ENCODE measurements at regions not wholly inside any gene's neighbourhood (a gene's known extent, or its start where the extent isn't known, plus 50 kb on each side); places are given as distances from the start of the nearest gene placed in this dataset.

DNA sequence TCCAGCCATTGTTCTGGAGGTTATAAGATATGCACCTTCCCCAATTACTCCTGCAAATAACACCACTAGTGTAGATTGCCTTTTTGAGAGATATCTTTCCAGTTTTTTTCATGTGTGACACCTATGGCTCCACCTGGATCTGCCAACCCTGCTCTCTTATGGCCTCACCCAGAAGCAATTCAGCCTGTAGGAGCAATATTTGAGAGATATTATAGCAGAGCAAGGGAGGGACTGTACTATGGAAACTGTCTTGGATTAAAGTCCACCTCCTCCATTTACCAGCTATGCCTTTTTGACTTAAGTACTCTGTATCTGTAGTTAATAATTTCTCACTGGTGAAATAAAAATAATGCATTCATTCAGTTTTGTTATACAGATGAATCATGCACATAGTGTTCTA, 803.5 kb downstream of the NLGN4X start:
- no peak overlapping the region for H3K4me3 ChIP-seq (ENCODE audit: low read depth, low read length)
- DNase-seq (ENCODE audit: low read depth), result no peak
- TF ChIP-seq, protein P1, sequence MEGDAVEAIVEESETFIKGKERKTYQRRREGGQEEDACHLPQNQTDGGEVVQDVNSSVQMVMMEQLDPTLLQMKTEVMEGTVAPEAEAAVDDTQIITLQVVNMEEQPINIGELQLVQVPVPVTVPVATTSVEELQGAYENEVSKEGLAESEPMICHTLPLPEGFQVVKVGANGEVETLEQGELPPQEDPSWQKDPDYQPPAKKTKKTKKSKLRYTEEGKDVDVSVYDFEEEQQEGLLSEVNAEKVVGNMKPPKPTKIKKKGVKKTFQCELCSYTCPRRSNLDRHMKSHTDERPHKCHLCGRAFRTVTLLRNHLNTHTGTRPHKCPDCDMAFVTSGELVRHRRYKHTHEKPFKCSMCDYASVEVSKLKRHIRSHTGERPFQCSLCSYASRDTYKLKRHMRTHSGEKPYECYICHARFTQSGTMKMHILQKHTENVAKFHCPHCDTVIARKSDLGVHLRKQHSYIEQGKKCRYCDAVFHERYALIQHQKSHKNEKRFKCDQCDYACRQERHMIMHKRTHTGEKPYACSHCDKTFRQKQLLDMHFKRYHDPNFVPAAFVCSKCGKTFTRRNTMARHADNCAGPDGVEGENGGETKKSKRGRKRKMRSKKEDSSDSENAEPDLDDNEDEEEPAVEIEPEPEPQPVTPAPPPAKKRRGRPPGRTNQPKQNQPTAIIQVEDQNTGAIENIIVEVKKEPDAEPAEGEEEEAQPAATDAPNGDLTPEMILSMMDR (IDR thresholded peaks at IDR 0.05; ENCODE audit: low read depth, low read length, missing control alignments), result no peak

DNA sequence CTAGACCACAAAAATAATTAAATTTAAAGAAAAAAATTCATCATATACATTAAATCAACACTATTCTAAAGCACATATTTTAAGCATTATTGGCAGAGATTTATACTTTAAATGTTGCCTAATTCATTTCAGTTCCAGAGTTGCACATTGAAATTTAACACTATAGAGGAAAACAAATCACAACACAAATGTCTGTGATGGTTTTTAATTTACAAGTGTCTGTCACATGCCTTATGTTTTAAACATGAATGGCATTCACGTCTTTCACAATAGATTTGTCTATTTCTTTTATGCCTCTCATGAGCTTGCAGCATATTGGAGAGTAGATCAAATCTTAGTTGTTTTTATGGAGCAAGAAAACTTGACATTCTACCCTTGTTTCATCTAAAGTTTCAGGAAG, 811.3 kb downstream of the NLGN4X start:
- H3K4me3 ChIP-seq (ENCODE audit: low read depth, low read length), result no peak overlapping the region
- TF ChIP-seq, protein P1 (IDR thresholded peaks at IDR 0.05; ENCODE audit: low read depth, low read length, missing control alignments), result no peak
- DNase-seq (ENCODE audit: low read depth), result no peak

DNA sequence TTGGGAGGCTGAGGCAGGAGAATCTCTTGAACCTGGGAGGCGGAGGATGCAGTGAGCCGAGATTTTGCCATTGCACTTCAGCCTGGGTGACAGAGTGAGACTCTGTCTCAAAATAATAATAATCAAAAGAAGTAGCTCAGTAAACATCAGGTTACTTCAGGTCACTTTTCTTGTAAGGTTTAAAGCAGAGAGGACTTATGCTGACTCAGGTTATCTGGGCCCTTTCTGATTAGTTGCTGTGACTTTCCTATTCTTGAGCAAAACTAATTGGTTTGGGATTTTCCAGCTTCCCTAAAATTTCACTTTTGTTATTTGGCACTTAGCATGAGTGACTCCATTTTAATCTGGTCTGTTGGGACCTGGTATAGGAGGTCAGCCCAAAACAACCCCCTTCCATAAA, 812.9 kb downstream of the NLGN4X start:
- no peak for DNase-seq (ENCODE audit: low read depth)
- H3K4me3 ChIP-seq (ENCODE audit: low read depth, low read length), result no peak overlapping the region
- TF ChIP-seq, protein P1 (IDR thresholded peaks at IDR 0.05; ENCODE audit: low read depth, low read length, missing control alignments), result no peak

DNA sequence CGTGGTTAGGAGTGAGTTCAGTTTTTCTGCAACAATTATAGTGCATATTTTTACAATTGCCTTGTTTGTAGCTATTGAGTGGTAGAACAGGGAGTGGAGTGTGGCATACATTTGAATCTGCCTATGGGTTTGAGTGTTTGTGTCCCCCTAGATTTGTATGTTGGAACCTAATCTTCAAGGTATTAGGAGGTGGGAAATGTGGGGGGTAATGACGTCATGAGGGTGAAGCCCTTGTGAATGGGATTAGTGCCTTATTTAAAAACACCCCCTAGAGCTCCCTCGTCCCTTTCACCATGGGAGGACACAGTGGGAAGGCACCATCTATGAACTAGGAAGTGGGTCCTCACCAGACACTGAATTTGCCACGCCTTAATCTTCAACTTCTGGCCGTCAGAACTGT, 819.6 kb downstream of the NLGN4X start:
- TF ChIP-seq, protein P1 (IDR thresholded peaks at IDR 0.05; ENCODE audit: low read depth, low read length, missing control alignments), result no peak
- no peak overlapping the region for H3K4me3 ChIP-seq (ENCODE audit: low read depth, low read length)
- DNase-seq (ENCODE audit: low read depth), result no peak

DNA sequence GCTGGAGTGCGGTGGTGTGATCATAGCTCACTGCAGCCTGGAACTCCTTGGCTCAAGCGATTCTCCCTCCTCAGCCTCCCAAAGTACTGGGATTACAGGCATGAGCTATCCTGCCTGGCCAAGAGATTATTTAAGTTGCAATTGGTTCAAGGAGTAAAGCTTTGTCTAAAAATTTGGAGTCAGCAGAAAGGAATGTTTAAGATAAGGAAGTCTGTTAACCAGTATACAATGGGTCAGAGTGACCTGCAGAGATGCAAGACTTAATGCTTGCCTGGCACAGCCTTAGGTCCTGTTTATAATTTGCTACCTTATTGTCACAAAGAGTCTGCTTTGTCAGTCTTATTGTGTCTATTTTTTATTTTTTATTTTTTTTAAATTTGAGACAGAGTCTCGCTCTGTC, 826.2 kb downstream of the NLGN4X start:
- TF ChIP-seq, protein P1 (IDR thresholded peaks at IDR 0.05; ENCODE audit: low read depth, low read length, missing control alignments), result no peak
- no peak for DNase-seq (ENCODE audit: low read depth)
- H3K4me3 ChIP-seq (ENCODE audit: low read depth, low read length), result no peak overlapping the region

DNA sequence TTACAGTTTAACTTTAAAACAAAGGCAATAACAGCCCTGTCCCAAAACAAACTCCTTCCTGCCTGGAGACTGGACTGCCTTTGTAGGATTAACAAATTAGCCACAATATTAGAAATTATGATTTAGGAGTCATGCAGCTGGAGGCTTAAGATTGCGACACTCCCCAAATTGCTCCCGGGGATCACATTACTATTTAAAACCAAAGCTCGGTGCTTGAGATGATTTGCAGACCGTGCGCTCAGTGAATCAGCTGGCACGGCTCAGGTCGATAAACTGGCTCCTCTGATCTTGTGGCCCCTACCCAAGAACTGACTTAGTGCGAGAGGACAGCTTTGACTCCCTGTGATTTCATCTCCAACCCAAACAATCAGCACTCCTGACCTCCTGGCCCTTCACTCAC, 829.3 kb downstream of the NLGN4X start:
- TF ChIP-seq, protein P1 (IDR thresholded peaks at IDR 0.05; ENCODE audit: low read depth, low read length, missing control alignments), result no peak
- no peak for DNase-seq (ENCODE audit: low read depth)
- no peak overlapping the region for H3K4me3 ChIP-seq (ENCODE audit: low read depth, low read length)

DNA sequence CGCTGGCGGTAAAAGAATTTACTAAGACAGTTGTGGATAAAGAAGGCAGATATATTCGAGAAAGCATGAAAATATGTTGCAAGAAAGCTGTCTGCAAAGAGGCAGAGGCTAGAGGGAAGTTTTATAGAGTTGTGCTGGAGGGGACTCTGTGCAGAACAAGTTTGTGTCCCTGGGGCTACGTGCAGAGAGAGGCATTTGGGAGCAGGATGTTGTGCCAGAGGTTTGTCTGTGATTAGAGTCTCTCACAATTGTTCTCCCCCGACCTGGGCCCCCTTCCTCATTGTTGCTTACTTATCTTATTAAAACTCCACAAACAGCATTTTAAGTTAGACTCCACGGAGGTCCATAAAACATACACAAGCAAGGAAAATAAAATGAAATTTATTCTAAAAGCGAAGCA, 831.3 kb downstream of the NLGN4X start:
- TF ChIP-seq, protein P1 (IDR thresholded peaks at IDR 0.05; ENCODE audit: low read depth, low read length, missing control alignments), result no peak
- H3K4me3 ChIP-seq (ENCODE audit: low read depth, low read length), result no peak overlapping the region
- no peak for DNase-seq (ENCODE audit: low read depth)

All from GM12864 (cell line).